ENCODE measurements at regions not wholly inside any gene's neighbourhood (a gene's known extent, or its start where the extent isn't known, plus 50 kb on each side); places are given as distances from the start of the nearest gene placed in this dataset.

- DNase-seq (ENCODE audit: low read depth) = no peak
Measured at GRCh38 chr7:46723742-46724141, 802.7 kb upstream of the IGFBP3 start.

GRCh38 chr7:46723003-46723402 is 801.9 kb upstream of the IGFBP3 start:
- no peak for DNase-seq (ENCODE audit: low read depth)

- no peak for DNase-seq (ENCODE audit: low read depth)
Measured at GRCh38 chr7:46720761-46721160, 799.7 kb upstream of the IGFBP3 start.

GRCh38 chr7:46719616-46720015 is 798.5 kb upstream of the IGFBP3 start:
- no peak for DNase-seq (ENCODE audit: low read depth)

GRCh38 chr7:46716926-46717325 is 795.9 kb upstream of the IGFBP3 start:
- no peak for DNase-seq (ENCODE audit: low read depth)

- DNase-seq (ENCODE audit: low read depth) = no peak
Measured at GRCh38 chr7:46715579-46715978, 794.5 kb upstream of the IGFBP3 start.

GRCh38 chr7:46714904-46715303 is 793.8 kb upstream of the IGFBP3 start:
- no peak for DNase-seq (ENCODE audit: low read depth)

- DNase-seq (ENCODE audit: low read depth) = no peak
Measured at GRCh38 chr7:46713868-46714596, 793.0 kb upstream of the IGFBP3 start.

- DNase-seq (ENCODE audit: low read depth) = no peak
Measured at GRCh38 chr7:46710927-46711326, 789.9 kb upstream of the IGFBP3 start.

- DNase-seq (ENCODE audit: low read depth) = no peak
Measured at GRCh38 chr7:46707973-46708372, 786.9 kb upstream of the IGFBP3 start.

GRCh38 chr7:46705386-46706255 is 784.5 kb upstream of the IGFBP3 start:
- DNase-seq (ENCODE audit: low read depth) = no peak

GRCh38 chr7:46696741-46697140 is 775.7 kb upstream of the IGFBP3 start:
- no peak for DNase-seq (ENCODE audit: low read depth)

GRCh38 chr7:46695051-46695708 is 774.1 kb upstream of the IGFBP3 start:
- no peak for DNase-seq (ENCODE audit: low read depth)

GRCh38 chr7:46694058-46694457 is 773.0 kb upstream of the IGFBP3 start:
- no peak for DNase-seq (ENCODE audit: low read depth)

- DNase-seq (ENCODE audit: low read depth) = no peak
Measured at GRCh38 chr7:46687203-46687602, 766.1 kb upstream of the IGFBP3 start.

- no peak for DNase-seq (ENCODE audit: low read depth)
Measured at GRCh38 chr7:46685051-46685450, 764.0 kb upstream of the IGFBP3 start.

- peak; percentile 59 for DNase-seq (ENCODE audit: low read depth)
Measured at GRCh38 chr7:46682836-46683624, 762.0 kb upstream of the IGFBP3 start.

GRCh38 chr7:46681865-46682503 is 760.9 kb upstream of the IGFBP3 start:
- no peak for DNase-seq (ENCODE audit: low read depth)

- DNase-seq (ENCODE audit: low read depth) = no peak
Measured at GRCh38 chr7:46680147-46680546, 759.1 kb upstream of the IGFBP3 start.

GRCh38 chr7:46679671-46680070 is 758.6 kb upstream of the IGFBP3 start:
- DNase-seq (ENCODE audit: low read depth) = no peak

- DNase-seq (ENCODE audit: low read depth) = no peak
Measured at GRCh38 chr7:46678421-46678820, 757.3 kb upstream of the IGFBP3 start.

- DNase-seq (ENCODE audit: low read depth) = no peak
Measured at GRCh38 chr7:46675456-46675855, 754.4 kb upstream of the IGFBP3 start.
